ENCODE measurements at regions not wholly inside any gene's neighbourhood (a gene's known extent, or its start where the extent isn't known, plus 50 kb on each side); places are given as distances from the start of the nearest gene placed in this dataset.
"Not testable (repeated sequence)": the region's sequence is repeated elsewhere in the genome, so short reads cannot be mapped to it uniquely, and the experiment has no call there.

- peak; percentile 25 for DNase-seq (ENCODE audit: low spot score)
Measured at GRCh38 chr13:59247171-59247570, 916.6 kb downstream of the DIAPH3 start.

- DNase-seq (ENCODE audit: low spot score): no peak
Measured at GRCh38 chr13:59250336-59251189, 913.2 kb downstream of the DIAPH3 start.

GRCh38 chr13:59259165-59260000 is 904.3 kb downstream of the DIAPH3 start:
- DNase-seq (ENCODE audit: low spot score): no peak

GRCh38 chr13:59261928-59262488 is 901.7 kb downstream of the DIAPH3 start:
- no peak for DNase-seq (ENCODE audit: low spot score)

- DNase-seq (ENCODE audit: low spot score): no peak
Measured at GRCh38 chr13:59263531-59263930, 900.2 kb downstream of the DIAPH3 start.

- peak; percentile 58 for DNase-seq (ENCODE audit: low spot score)
Measured at GRCh38 chr13:59266478-59267063, 897.2 kb downstream of the DIAPH3 start.

- DNase-seq (ENCODE audit: low spot score): no peak
Measured at GRCh38 chr13:59269476-59269875, 894.3 kb downstream of the DIAPH3 start.

- no peak for DNase-seq (ENCODE audit: low spot score)
Measured at GRCh38 chr13:59270327-59270726, 893.4 kb downstream of the DIAPH3 start.

GRCh38 chr13:59274958-59275727 is 888.6 kb downstream of the DIAPH3 start:
- DNase-seq (ENCODE audit: low spot score): no peak

- DNase-seq (ENCODE audit: low spot score): no peak
Measured at GRCh38 chr13:59276436-59276835, 887.3 kb downstream of the DIAPH3 start.

GRCh38 chr13:59277106-59277505 is 886.6 kb downstream of the DIAPH3 start:
- DNase-seq (ENCODE audit: low spot score): no peak

GRCh38 chr13:59279028-59279427 is 884.7 kb downstream of the DIAPH3 start:
- no peak for DNase-seq (ENCODE audit: low spot score)

- no peak for DNase-seq (ENCODE audit: low spot score)
Measured at GRCh38 chr13:59279576-59279975, 884.2 kb downstream of the DIAPH3 start.

- DNase-seq (ENCODE audit: low spot score): no peak
Measured at GRCh38 chr13:59280297-59280696, 883.4 kb downstream of the DIAPH3 start.

- DNase-seq (ENCODE audit: low spot score): no peak
Measured at GRCh38 chr13:59281453-59281852, 882.3 kb downstream of the DIAPH3 start.

- not testable (repeated sequence) for DNase-seq (ENCODE audit: low spot score)
Measured at GRCh38 chr13:59292240-59292639, 871.5 kb downstream of the DIAPH3 start.

- DNase-seq (ENCODE audit: low spot score): no peak
Measured at GRCh38 chr13:59299584-59299983, 864.1 kb downstream of the DIAPH3 start.

- no peak for DNase-seq (ENCODE audit: low spot score)
Measured at GRCh38 chr13:59300355-59301173, 863.2 kb downstream of the DIAPH3 start.

GRCh38 chr13:59301174-59301567 is 862.6 kb downstream of the DIAPH3 start:
- DNase-seq (ENCODE audit: low spot score): no peak

GRCh38 chr13:59303433-59303832 is 860.3 kb downstream of the DIAPH3 start:
- no peak for DNase-seq (ENCODE audit: low spot score)

GRCh38 chr13:59304596-59304995 is 859.1 kb downstream of the DIAPH3 start:
- DNase-seq (ENCODE audit: low spot score): no peak

Data from kidney capillary endothelial cell (primary cell).